H1 (cell line): ENCODE measurements at regions not wholly inside any gene's neighbourhood (a gene's known extent, or its start where the extent isn't known, plus 50 kb on each side); places are given as distances from the start of the nearest gene placed in this dataset.

Experiments
- CTCF ChIA-PET: fragments of 300-600 bp; sonication (Branson Sonifier 250); formaldehyde crosslinking; loops from one replicate; lab custom pipeline; 2021; ENCODE audit not compliant: partially characterized antibody; lab: Charles Lee
- POLR2A ChIA-PET: fragments of 300-600 bp; sonication (Branson Sonifier 250); formaldehyde crosslinking; loops from one replicate; lab custom pipeline; 2021; ENCODE audit warnings: inconsistent platforms; ENCODE audit not compliant: partially characterized antibody; lab: Charles Lee
- DNase-seq, 2 experiments: peaks; one replicate each; pipeline versions ENCODE4 v3.0.0 to v3.0.0-alpha.2; 2010 to 2022; ENCODE audit warnings: low spot score in 2 of 2, low read depth in 1 of 2, mixed read lengths in 1 of 2
- FAIRE-seq: peaks from 2 replicates; lab custom pipeline; 2011; peaks lifted over from hg19 to GRCh38; lab: Jason Lieb, UNC
- H2AFZ ChIP-seq: 2 replicates; pipeline ENCODE4 v1.8.1; 2012; ENCODE audit warnings: low read length, inconsistent platforms
- H2AK5ac ChIP-seq: 2 replicates; pipeline ENCODE4 v1.6.1; 2013; ENCODE audit warnings: low read depth, low read length
- H2BK120ac ChIP-seq: replicated peaks from 2 replicates; pipeline ENCODE3; 2013; ENCODE audit warnings: low read depth, low read length, inconsistent platforms
- H2BK12ac ChIP-seq: 2 replicates; pipeline ENCODE4 v1.6.1; 2013; ENCODE audit warnings: low read depth, low read length
- H2BK15ac ChIP-seq: 2 replicates; pipeline ENCODE4 v1.6.1; 2013; ENCODE audit warnings: low read length
- H2BK20ac ChIP-seq: 2 replicates; pipeline ENCODE4 v1.6.1; 2013; ENCODE audit warnings: low read length
- H2BK5ac ChIP-seq: 2 replicates; pipeline ENCODE4 v1.6.1; 2013; ENCODE audit warnings: low read depth, low read length
- H3K14ac ChIP-seq: 2 replicates; pipeline ENCODE4 v1.6.1; 2013; ENCODE audit warnings: inconsistent platforms; ENCODE audit not compliant: insufficient read length
- H3K18ac ChIP-seq: 2 replicates; pipeline ENCODE4 v1.6.1; 2013; ENCODE audit warnings: low read length; ENCODE audit errors: extremely low read depth
- H3K23ac ChIP-seq: 2 replicates; pipeline ENCODE4 v1.6.1; 2013; ENCODE audit warnings: inconsistent platforms; ENCODE audit not compliant: insufficient read length
- H3K23me2 ChIP-seq: 2 replicates; pipeline ENCODE4 v1.6.1; 2013; ENCODE audit warnings: low read depth, low read length
- H3K27ac ChIP-seq: 2 replicates; pipeline ENCODE4 v1.6.1; 2011; ENCODE audit warnings: low read depth, low read length, inconsistent platforms
- H3K27me3 ChIP-seq, 4 experiments: replicated peaks in 1 of 4; 1 replicate in 1 of 4; 2 replicates in 3 of 4; pipeline versions ENCODE4 v1.6.1 to v1.8.1; 2011 to 2013; ENCODE audit warnings: low read length in 3 of 4, mild to moderate bottlenecking in 3 of 4, inconsistent platforms in 2 of 4, mixed read lengths in 2 of 4, moderate library complexity in 1 of 4; ENCODE audit not compliant: control insufficient read depth in 3 of 4, insufficient read depth in 3 of 4; ENCODE audit errors: extremely low read depth in 1 of 4
- H3K36me3 ChIP-seq, 4 experiments: 2 replicates each; pipeline versions ENCODE4 v1.6.1 to v1.8.1; 2011 to 2013; ENCODE audit warnings: mild to moderate bottlenecking in 4 of 4, low read length in 3 of 4, moderate library complexity in 2 of 4, control low read depth in 1 of 4, inconsistent platforms in 1 of 4; ENCODE audit not compliant: insufficient read depth in 4 of 4, control insufficient read depth in 2 of 4
- H3K4ac ChIP-seq: replicated peaks from 2 replicates; pipeline ENCODE3; 2013; ENCODE audit warnings: low read length, low read depth, mixed read lengths, inconsistent platforms; ENCODE audit not compliant: insufficient read length
- H3K4me1 ChIP-seq, 4 experiments: replicated peaks in 1 of 4; 1 replicate in 1 of 4; 2 replicates in 3 of 4; pipeline versions ENCODE4 v1.6.1 to v1.8.1; 2011 to 2013; ENCODE audit warnings: low read length in 3 of 4, inconsistent platforms in 2 of 4, mixed read lengths in 1 of 4; ENCODE audit not compliant: insufficient read depth in 4 of 4, control insufficient read depth in 3 of 4
- H3K4me2 ChIP-seq, 2 experiments: 2 replicates each; pipeline versions ENCODE4 v1.6.1 to v1.8.1; 2011 to 2013; ENCODE audit warnings: low read depth in 2 of 2, low read length in 2 of 2, control low read depth in 1 of 2, inconsistent platforms in 1 of 2, mild to moderate bottlenecking in 1 of 2; ENCODE audit not compliant: insufficient read depth in 1 of 2
- H3K4me3 ChIP-seq, 4 experiments: fragments of 200-600, 300-600 bp in 1 of 4; sonication (generic), shearing (Covaris generic), sonication (Bioruptor Twin) in 1 of 4; 2 replicates each; pipeline versions ENCODE4 v1.5.1 to v1.8.1; 2011 to 2016; ENCODE audit warnings: low read length in 4 of 4, low read depth in 3 of 4, control low read depth in 2 of 4, inconsistent platforms in 2 of 4, mild to moderate bottlenecking in 2 of 4, mixed read lengths in 1 of 4, moderate library complexity in 1 of 4; ENCODE audit not compliant: insufficient read depth in 2 of 4; ENCODE audit errors: extremely low read depth in 1 of 4
- H3K56ac ChIP-seq: replicated peaks from 2 replicates; pipeline ENCODE3; 2013; ENCODE audit warnings: low read depth, mild to moderate bottlenecking, mixed read lengths, low read length, inconsistent platforms; ENCODE audit not compliant: insufficient read length
- H3K79me1 ChIP-seq: 2 replicates; pipeline ENCODE4 v1.6.1; 2013; ENCODE audit warnings: low read depth, low read length, control low read depth
- H3K79me2 ChIP-seq, 2 experiments: 2 replicates each; pipeline versions ENCODE4 v1.6.1 to v1.8.1; 2012 to 2013; ENCODE audit warnings: low read length in 2 of 2, mild to moderate bottlenecking in 2 of 2, inconsistent platforms in 1 of 2; ENCODE audit not compliant: insufficient read depth in 2 of 2, control insufficient read depth in 1 of 2
- H3K9ac ChIP-seq, 4 experiments: replicated peaks in 1 of 4; 1 replicate in 1 of 4; 2 replicates in 3 of 4; pipeline versions ENCODE4 v1.6.1 to v1.8.1; 2011 to 2013; ENCODE audit warnings: low read depth in 3 of 4, low read length in 3 of 4, control low read depth in 2 of 4, mild to moderate bottlenecking in 2 of 4, moderate library complexity in 2 of 4, inconsistent platforms in 1 of 4; ENCODE audit errors: extremely low read depth in 1 of 4
- H3K9me3 ChIP-seq, 2 experiments: 2 replicates each; pipeline versions ENCODE4 v1.6.1 to v1.8.1; 2012 to 2013; ENCODE audit warnings: mild to moderate bottlenecking in 2 of 2, moderate library complexity in 2 of 2, control low read depth in 1 of 2, inconsistent platforms in 1 of 2, low read depth in 1 of 2, low read length in 1 of 2, mixed read lengths in 1 of 2; ENCODE audit not compliant: insufficient read depth in 2 of 2
- H4K20me1 ChIP-seq, 2 experiments: replicated peaks in 1 of 2; 2 replicates each; pipeline versions ENCODE3 to v1.8.1; 2011 to 2013; ENCODE audit warnings: inconsistent platforms in 2 of 2, low read length in 2 of 2, mild to moderate bottlenecking in 1 of 2; ENCODE audit not compliant: insufficient read depth in 2 of 2, control insufficient read depth in 1 of 2
- H4K5ac ChIP-seq: 2 replicates; pipeline ENCODE4 v1.6.1; 2013; ENCODE audit warnings: low read length, low read depth, mixed read lengths, inconsistent platforms; ENCODE audit not compliant: insufficient read length
- H4K8ac ChIP-seq: 2 replicates; pipeline ENCODE4 v1.8.0; 2013; ENCODE audit warnings: mild to moderate bottlenecking, moderate library complexity, low read length, inconsistent platforms; ENCODE audit not compliant: insufficient read depth; ENCODE audit errors: extremely low read depth
- H4K91ac ChIP-seq: replicated peaks from 2 replicates; pipeline ENCODE3; 2013; ENCODE audit warnings: low read length, mixed read lengths, inconsistent platforms; ENCODE audit not compliant: insufficient read length
- WGBS, 2 experiments: shearing (Covaris generic) in 1 of 2; methylation state at CpG; one replicate each; pipeline versions ENCODE4 v1.1.6 to v1.1.7; 2013 to 2015; ENCODE audit warnings: low lambda C conversion rate in 2 of 2, mixed read lengths in 2 of 2, inconsistent platforms in 1 of 2, low coverage in 1 of 2, missing lambda C conversion rate in 1 of 2; ENCODE audit not compliant: insufficient replicate concordance in 2 of 2, insufficient coverage in 1 of 2, insufficient read length in 1 of 2; ENCODE audit errors: extremely low coverage in 1 of 2, missing lambda C conversion rate in 1 of 2; 5-methylcytosine and 5-hydroxymethylcytosine counted together
- TF ChIP-seq, protein P1 (sequence below): fragments of 300-600 bp; sonication (generic); IDR thresholded peaks from 2 replicates; pipeline ENCODE4 v1.7.1; 2012; ENCODE audit warnings: low read length, moderate library complexity, mild to moderate bottlenecking, inconsistent platforms; ENCODE audit not compliant: insufficient replicate concordance

DNA sequence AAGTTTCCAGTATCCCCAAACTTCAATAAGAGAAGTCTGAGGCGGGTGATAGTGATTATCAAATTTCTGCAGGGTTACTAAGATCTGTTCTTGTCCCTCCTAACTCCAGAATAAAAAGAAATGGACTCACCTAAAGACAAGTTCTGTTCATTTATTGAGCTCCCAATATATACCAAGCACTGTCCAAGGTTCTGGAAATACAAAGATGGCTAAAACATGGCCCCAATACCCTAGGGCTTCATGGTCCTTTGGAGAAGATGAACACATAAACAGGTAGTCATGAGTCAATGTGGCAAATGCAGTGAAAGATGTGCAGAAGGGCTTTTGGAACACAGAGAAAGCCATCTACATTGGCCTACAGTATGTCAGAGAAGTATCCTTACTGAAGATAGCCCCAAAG lies 231.2 kb downstream of the PPP1R2C start:
- H2BK15ac ChIP-seq, result no peak overlapping the region
- 93% methylated on average over 1 of the region's 1 CpG; no CpG with 5 or more reads in 1 of the 2 experiments for WGBS, 2 experiments
- no peaks in the 10 kb centered on the region for H3K9me3 ChIP-seq
- no peak overlapping the region for H3K9ac ChIP-seq
- no peak overlapping the region for H4K91ac ChIP-seq
- H3K4me1 ChIP-seq, result no peaks in the 10 kb centered on the region
- FAIRE-seq, result no peak
- H3K79me2 ChIP-seq, result no peaks in the 10 kb centered on the region
- no peak overlapping the region for H2BK5ac ChIP-seq
- no peak overlapping the region for H4K5ac ChIP-seq
- H3K18ac ChIP-seq, result no peak overlapping the region
- H3K4ac ChIP-seq, result no peak overlapping the region
- no peaks in the 10 kb centered on the region for H3K36me3 ChIP-seq
- no peak overlapping the region for H3K23ac ChIP-seq
- H4K8ac ChIP-seq, result no peak overlapping the region
- ChIA-PET CTCF (no interaction called here), POLR2A (no interaction called here)
- H3K27ac ChIP-seq, result no peak overlapping the region
- H3K14ac ChIP-seq, result no peak overlapping the region
- H2AK5ac ChIP-seq, result no peak overlapping the region
- no peak overlapping the region for H2AFZ ChIP-seq
- H2BK20ac ChIP-seq, result no peak overlapping the region
- H3K4me3 ChIP-seq, result no peak overlapping the region
- no peak overlapping the region for H3K4me2 ChIP-seq
- DNase-seq, result no peak
- no peaks in the 10 kb centered on the region for H4K20me1 ChIP-seq
- H3K23me2 ChIP-seq, result no peaks in the 10 kb centered on the region
- H3K79me1 ChIP-seq, result no peaks in the 10 kb centered on the region
- H3K56ac ChIP-seq, result no peak overlapping the region
- H2BK120ac ChIP-seq, result no peak overlapping the region
- no peaks in the 10 kb centered on the region for H3K27me3 ChIP-seq
- H2BK12ac ChIP-seq, result no peak overlapping the region
- TF ChIP-seq, protein P1, sequence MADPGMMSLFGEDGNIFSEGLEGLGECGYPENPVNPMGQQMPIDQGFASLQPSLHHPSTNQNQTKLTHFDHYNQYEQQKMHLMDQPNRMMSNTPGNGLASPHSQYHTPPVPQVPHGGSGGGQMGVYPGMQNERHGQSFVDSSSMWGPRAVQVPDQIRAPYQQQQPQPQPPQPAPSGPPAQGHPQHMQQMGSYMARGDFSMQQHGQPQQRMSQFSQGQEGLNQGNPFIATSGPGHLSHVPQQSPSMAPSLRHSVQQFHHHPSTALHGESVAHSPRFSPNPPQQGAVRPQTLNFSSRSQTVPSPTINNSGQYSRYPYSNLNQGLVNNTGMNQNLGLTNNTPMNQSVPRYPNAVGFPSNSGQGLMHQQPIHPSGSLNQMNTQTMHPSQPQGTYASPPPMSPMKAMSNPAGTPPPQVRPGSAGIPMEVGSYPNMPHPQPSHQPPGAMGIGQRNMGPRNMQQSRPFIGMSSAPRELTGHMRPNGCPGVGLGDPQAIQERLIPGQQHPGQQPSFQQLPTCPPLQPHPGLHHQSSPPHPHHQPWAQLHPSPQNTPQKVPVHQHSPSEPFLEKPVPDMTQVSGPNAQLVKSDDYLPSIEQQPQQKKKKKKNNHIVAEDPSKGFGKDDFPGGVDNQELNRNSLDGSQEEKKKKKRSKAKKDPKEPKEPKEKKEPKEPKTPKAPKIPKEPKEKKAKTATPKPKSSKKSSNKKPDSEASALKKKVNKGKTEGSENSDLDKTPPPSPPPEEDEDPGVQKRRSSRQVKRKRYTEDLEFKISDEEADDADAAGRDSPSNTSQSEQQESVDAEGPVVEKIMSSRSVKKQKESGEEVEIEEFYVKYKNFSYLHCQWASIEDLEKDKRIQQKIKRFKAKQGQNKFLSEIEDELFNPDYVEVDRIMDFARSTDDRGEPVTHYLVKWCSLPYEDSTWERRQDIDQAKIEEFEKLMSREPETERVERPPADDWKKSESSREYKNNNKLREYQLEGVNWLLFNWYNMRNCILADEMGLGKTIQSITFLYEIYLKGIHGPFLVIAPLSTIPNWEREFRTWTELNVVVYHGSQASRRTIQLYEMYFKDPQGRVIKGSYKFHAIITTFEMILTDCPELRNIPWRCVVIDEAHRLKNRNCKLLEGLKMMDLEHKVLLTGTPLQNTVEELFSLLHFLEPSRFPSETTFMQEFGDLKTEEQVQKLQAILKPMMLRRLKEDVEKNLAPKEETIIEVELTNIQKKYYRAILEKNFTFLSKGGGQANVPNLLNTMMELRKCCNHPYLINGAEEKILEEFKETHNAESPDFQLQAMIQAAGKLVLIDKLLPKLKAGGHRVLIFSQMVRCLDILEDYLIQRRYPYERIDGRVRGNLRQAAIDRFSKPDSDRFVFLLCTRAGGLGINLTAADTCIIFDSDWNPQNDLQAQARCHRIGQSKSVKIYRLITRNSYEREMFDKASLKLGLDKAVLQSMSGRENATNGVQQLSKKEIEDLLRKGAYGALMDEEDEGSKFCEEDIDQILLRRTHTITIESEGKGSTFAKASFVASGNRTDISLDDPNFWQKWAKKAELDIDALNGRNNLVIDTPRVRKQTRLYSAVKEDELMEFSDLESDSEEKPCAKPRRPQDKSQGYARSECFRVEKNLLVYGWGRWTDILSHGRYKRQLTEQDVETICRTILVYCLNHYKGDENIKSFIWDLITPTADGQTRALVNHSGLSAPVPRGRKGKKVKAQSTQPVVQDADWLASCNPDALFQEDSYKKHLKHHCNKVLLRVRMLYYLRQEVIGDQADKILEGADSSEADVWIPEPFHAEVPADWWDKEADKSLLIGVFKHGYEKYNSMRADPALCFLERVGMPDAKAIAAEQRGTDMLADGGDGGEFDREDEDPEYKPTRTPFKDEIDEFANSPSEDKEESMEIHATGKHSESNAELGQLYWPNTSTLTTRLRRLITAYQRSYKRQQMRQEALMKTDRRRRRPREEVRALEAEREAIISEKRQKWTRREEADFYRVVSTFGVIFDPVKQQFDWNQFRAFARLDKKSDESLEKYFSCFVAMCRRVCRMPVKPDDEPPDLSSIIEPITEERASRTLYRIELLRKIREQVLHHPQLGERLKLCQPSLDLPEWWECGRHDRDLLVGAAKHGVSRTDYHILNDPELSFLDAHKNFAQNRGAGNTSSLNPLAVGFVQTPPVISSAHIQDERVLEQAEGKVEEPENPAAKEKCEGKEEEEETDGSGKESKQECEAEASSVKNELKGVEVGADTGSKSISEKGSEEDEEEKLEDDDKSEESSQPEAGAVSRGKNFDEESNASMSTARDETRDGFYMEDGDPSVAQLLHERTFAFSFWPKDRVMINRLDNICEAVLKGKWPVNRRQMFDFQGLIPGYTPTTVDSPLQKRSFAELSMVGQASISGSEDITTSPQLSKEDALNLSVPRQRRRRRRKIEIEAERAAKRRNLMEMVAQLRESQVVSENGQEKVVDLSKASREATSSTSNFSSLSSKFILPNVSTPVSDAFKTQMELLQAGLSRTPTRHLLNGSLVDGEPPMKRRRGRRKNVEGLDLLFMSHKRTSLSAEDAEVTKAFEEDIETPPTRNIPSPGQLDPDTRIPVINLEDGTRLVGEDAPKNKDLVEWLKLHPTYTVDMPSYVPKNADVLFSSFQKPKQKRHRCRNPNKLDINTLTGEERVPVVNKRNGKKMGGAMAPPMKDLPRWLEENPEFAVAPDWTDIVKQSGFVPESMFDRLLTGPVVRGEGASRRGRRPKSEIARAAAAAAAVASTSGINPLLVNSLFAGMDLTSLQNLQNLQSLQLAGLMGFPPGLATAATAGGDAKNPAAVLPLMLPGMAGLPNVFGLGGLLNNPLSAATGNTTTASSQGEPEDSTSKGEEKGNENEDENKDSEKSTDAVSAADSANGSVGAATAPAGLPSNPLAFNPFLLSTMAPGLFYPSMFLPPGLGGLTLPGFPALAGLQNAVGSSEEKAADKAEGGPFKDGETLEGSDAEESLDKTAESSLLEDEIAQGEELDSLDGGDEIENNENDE, result no peak
